HCT116 (cell line): ENCODE measurements at regions not wholly inside any gene's neighbourhood (a gene's known extent, or its start where the extent isn't known, plus 50 kb on each side); places are given as distances from the start of the nearest gene placed in this dataset.

Experiments
- ATAC-seq: fragments of 200-7000 bp; cut with Tn5 transposase; 2 replicates; pipeline ENCODE4 v1.9.1; 2020; ENCODE audit warnings: mild to moderate bottlenecking, moderate library complexity
- BruUV-seq: library from RNA; stranded (reverse); fragments of 400-500 nt; replicated peaks from 2 replicates; lab custom pipeline; 2021; lab: Mats Ljungman, UMichigan
- CTCF ChIA-PET: fragments of 300-600 bp; sonication (Branson Sonifier 250); formaldehyde crosslinking; loops from one replicate; lab custom pipeline; 2021; ENCODE audit warnings: antibody characterized with exemption; lab: Charles Lee
- POLR2A ChIA-PET: fragments of 300-600, 350-600 bp; sonication (Branson Sonifier 250); formaldehyde crosslinking; loops from one replicate; lab custom pipeline; 2021; ENCODE audit warnings: antibody characterized with exemption; lab: Charles Lee
- RAD21 ChIA-PET, 2 experiments: fragments of 300-600 bp; sonication (Branson Sonifier 250); formaldehyde crosslinking; loops; one replicate each; lab custom pipeline; 2023; ENCODE audit warnings: low total read pairs in 2 of 2; ENCODE audit not compliant: uncharacterized antibody in 2 of 2, unreplicated experiment in 2 of 2, low non-redundant PET in 1 of 2; lab: Charles Lee
- DNase-seq: peaks from one replicate; pipeline ENCODE4 v3.0.0-alpha.2; 2010; ENCODE audit warnings: low read depth, low spot score
- H2AFZ ChIP-seq: fragments of 200-600 bp; shearing (Covaris generic), sonication (generic); 2 replicates; pipeline ENCODE4 v1.6.1; 2017; ENCODE audit warnings: low read depth, mixed run types, mixed read lengths, antibody characterized with exemption, low read length; ENCODE audit not compliant: poor library complexity, severe bottlenecking
- H3K27ac ChIP-seq: 2 replicates; pipeline ENCODE4 v1.5.1; 2012; ENCODE audit warnings: low read depth, low read length
- H3K27me3 ChIP-seq: fragments of 200-600 bp; sonication (generic); 2 replicates; pipeline ENCODE4 v1.6.1; 2016; ENCODE audit warnings: mixed run types, low read length, mixed read lengths; ENCODE audit not compliant: insufficient read depth
- H3K36me3 ChIP-seq, 2 experiments: fragments of 200-500 bp in 1 of 2; fragments of 200-600 bp in 1 of 2; sonication (Bioruptor generic) in 1 of 2; sonication (generic) in 1 of 2; 2 replicates each; pipeline versions ENCODE4 v1.5.1 to v1.6.1; 2014 to 2016; ENCODE audit warnings: low read length in 2 of 2, inconsistent platforms in 1 of 2, mixed read lengths in 1 of 2, mixed run types in 1 of 2; ENCODE audit not compliant: insufficient read depth in 2 of 2, control insufficient read depth in 1 of 2
- H3K4me1 ChIP-seq, 2 experiments: fragments of 200-600 bp in 1 of 2; sonication (generic) in 1 of 2; 2 replicates each; pipeline versions ENCODE4 v1.5.1 to v1.6.1; 2012 to 2017; ENCODE audit warnings: low read length in 2 of 2, inconsistent platforms in 1 of 2, mild to moderate bottlenecking in 1 of 2, mixed read lengths in 1 of 2, mixed run types in 1 of 2, moderate library complexity in 1 of 2; ENCODE audit not compliant: insufficient read depth in 2 of 2, control insufficient read depth in 1 of 2
- H3K4me2 ChIP-seq: fragments of 200-600 bp; sonication (generic); 2 replicates; pipeline ENCODE4 v1.6.1; 2017; ENCODE audit warnings: mixed run types, low read length, mixed read lengths
- H3K4me3 ChIP-seq, 2 experiments: fragments of 200-600 bp in 1 of 2; sonication (generic) in 1 of 2; replicated peaks in 1 of 2; 2 replicates each; pipeline ENCODE4 v1.5.1; 2011 to 2016; ENCODE audit warnings: low read length in 2 of 2, control low read depth in 1 of 2, low read depth in 1 of 2, mild to moderate bottlenecking in 1 of 2, mixed read lengths in 1 of 2, mixed run types in 1 of 2
- H3K79me2 ChIP-seq: fragments of 200-600 bp; sonication (generic); 2 replicates; pipeline ENCODE4 v1.6.1; 2017; ENCODE audit warnings: mild to moderate bottlenecking, mixed run types, low read length, moderate library complexity, mixed read lengths; ENCODE audit not compliant: insufficient read depth
- H3K9ac ChIP-seq: fragments of 200-600 bp; sonication (generic); 2 replicates; pipeline ENCODE4 v1.6.1; 2016; ENCODE audit warnings: low read length, mixed read lengths
- H3K9me2 ChIP-seq: fragments of 200-600 bp; sonication (generic), shearing (Covaris generic); 2 replicates; pipeline ENCODE4 v1.6.1; 2017; ENCODE audit warnings: mixed run types, mild to moderate bottlenecking, moderate library complexity; ENCODE audit not compliant: insufficient read depth
- H3K9me3 ChIP-seq, 2 experiments: fragments of 200-500 bp in 1 of 2; fragments of 200-600 bp in 1 of 2; sonication (Bioruptor generic) in 1 of 2; sonication (generic) in 1 of 2; 2 replicates each; pipeline ENCODE4 v1.6.1; 2014 to 2017; ENCODE audit warnings: low read length in 2 of 2, mixed read lengths in 2 of 2, inconsistent platforms in 1 of 2, low read depth in 1 of 2, mild to moderate bottlenecking in 1 of 2, mixed run types in 1 of 2, moderate library complexity in 1 of 2; ENCODE audit not compliant: control insufficient read depth in 1 of 2, insufficient read depth in 1 of 2
- H4K20me1 ChIP-seq: fragments of 200-600 bp; sonication (generic), shearing (Covaris generic); 2 replicates; pipeline ENCODE4 v1.6.1; 2017; ENCODE audit warnings: mixed run types, mild to moderate bottlenecking, moderate library complexity; ENCODE audit not compliant: insufficient read depth
- ATF3 ChIP-seq: IDR thresholded peaks from 2 replicates; pipeline ENCODE4 v1.6.1; 2012
- CBX3 ChIP-seq: IDR thresholded peaks from 2 replicates; pipeline ENCODE4 v1.6.1; 2012; ENCODE audit warnings: low read depth
- CEBPB ChIP-seq: IDR thresholded peaks from 2 replicates; pipeline ENCODE4 v1.6.1; 2012; ENCODE audit warnings: low read depth
- ELF1 ChIP-seq: IDR thresholded peaks from 2 replicates; pipeline ENCODE4 v1.6.1; 2012; ENCODE audit warnings: low read depth, borderline replicate concordance
- EZH2 ChIP-seq: fragments of 200-600 bp; sonication (generic); IDR thresholded peaks from 2 replicates; pipeline ENCODE4 v1.6.1; 2017; ENCODE audit warnings: antibody characterized with exemption, mixed run types
- POLR2A ChIP-seq: IDR thresholded peaks from 2 replicates; pipeline ENCODE4 v1.7.0; 2011; ENCODE audit warnings: borderline replicate concordance; ENCODE audit not compliant: insufficient read depth, insufficient read length; ENCODE audit errors: extremely low read depth
- POLR2AphosphoS5 ChIP-seq: IDR thresholded peaks from 2 replicates; pipeline ENCODE4 v1.6.1; 2011; ENCODE audit warnings: mild to moderate bottlenecking, low read depth, low read length, moderate library complexity
- RAD21 ChIP-seq: IDR thresholded peaks from 2 replicates; pipeline ENCODE4 v1.6.1; 2012; ENCODE audit warnings: low read depth, mild to moderate bottlenecking
- REST ChIP-seq: IDR thresholded peaks from 2 replicates; pipeline ENCODE4 v1.6.1; 2012; ENCODE audit warnings: low read depth
- SIN3A ChIP-seq: IDR thresholded peaks from 2 replicates; pipeline ENCODE4 v1.6.1; 2012; ENCODE audit warnings: low read depth
- SP1 ChIP-seq: IDR thresholded peaks from 2 replicates; pipeline ENCODE4 v1.6.1; 2012; ENCODE audit warnings: low read depth
- TCF7L2 ChIP-seq: IDR thresholded peaks from 2 replicates; pipeline ENCODE4 v1.7.0; 2011; ENCODE audit warnings: borderline replicate concordance, inconsistent platforms; ENCODE audit not compliant: insufficient read depth, insufficient read length; ENCODE audit errors: extremely low read depth
- YY1 ChIP-seq: IDR thresholded peaks from 2 replicates; pipeline ENCODE4 v1.6.1; 2011; ENCODE audit warnings: low read length, low read depth, moderate library complexity, mild to moderate bottlenecking; ENCODE audit not compliant: insufficient replicate concordance; ENCODE audit errors: extremely low read depth
- intact Hi-C: fragments of 100-400 bp; cut with micrococcal nuclease; formaldehyde crosslinking; loops from 2 replicates; pipeline ENCODE4 v1.10.0; 2022
- TF ChIP-seq, protein P1 (sequence below), 3 experiments: fragments of 200-600 bp in 1 of 3; sonication (generic) in 1 of 3; IDR thresholded peaks in 2 of 3; conservative IDR thresholded peaks in 1 of 3; 2 replicates each; pipeline ENCODE4 v1.5.1; 2012 to 2017; ENCODE audit warnings: low read depth in 2 of 3, low read length in 2 of 3, antibody characterized with exemption in 1 of 3, borderline replicate concordance in 1 of 3, control low read depth in 1 of 3, mild to moderate bottlenecking in 1 of 3, mixed read lengths in 1 of 3, mixed run types in 1 of 3, moderate library complexity in 1 of 3; ENCODE audit not compliant: insufficient read depth in 1 of 3
- TF ChIP-seq, protein P2 (sequence below): IDR thresholded peaks from 2 replicates; pipeline ENCODE4 v1.6.1; 2011; ENCODE audit warnings: mild to moderate bottlenecking, low read length, moderate library complexity; ENCODE audit not compliant: insufficient replicate concordance; ENCODE audit errors: extremely low read depth

GRCh38 chr7:16028103-16028502 is 341.6 kb upstream of the MEOX2 start (continued):
- TF ChIP-seq ATF3 = no peak
- no peak for TF ChIP-seq EZH2
- no peak for TF ChIP-seq SP1
- TF ChIP-seq, protein P1, sequence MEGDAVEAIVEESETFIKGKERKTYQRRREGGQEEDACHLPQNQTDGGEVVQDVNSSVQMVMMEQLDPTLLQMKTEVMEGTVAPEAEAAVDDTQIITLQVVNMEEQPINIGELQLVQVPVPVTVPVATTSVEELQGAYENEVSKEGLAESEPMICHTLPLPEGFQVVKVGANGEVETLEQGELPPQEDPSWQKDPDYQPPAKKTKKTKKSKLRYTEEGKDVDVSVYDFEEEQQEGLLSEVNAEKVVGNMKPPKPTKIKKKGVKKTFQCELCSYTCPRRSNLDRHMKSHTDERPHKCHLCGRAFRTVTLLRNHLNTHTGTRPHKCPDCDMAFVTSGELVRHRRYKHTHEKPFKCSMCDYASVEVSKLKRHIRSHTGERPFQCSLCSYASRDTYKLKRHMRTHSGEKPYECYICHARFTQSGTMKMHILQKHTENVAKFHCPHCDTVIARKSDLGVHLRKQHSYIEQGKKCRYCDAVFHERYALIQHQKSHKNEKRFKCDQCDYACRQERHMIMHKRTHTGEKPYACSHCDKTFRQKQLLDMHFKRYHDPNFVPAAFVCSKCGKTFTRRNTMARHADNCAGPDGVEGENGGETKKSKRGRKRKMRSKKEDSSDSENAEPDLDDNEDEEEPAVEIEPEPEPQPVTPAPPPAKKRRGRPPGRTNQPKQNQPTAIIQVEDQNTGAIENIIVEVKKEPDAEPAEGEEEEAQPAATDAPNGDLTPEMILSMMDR (IDR thresholded peaks at IDR 0.05 in 2 of 3, conservative IDR thresholded peaks at IDR 0.05 in 1 of 3; ENCODE audit: borderline replicate concordance in 1 of 3, insufficient read depth in 1 of 3, low read depth in 2 of 3, low read length in 2 of 3) = no peak
- no peak for TF ChIP-seq RAD21
- TF ChIP-seq SIN3A = no peak

- TF ChIP-seq, protein P2, sequence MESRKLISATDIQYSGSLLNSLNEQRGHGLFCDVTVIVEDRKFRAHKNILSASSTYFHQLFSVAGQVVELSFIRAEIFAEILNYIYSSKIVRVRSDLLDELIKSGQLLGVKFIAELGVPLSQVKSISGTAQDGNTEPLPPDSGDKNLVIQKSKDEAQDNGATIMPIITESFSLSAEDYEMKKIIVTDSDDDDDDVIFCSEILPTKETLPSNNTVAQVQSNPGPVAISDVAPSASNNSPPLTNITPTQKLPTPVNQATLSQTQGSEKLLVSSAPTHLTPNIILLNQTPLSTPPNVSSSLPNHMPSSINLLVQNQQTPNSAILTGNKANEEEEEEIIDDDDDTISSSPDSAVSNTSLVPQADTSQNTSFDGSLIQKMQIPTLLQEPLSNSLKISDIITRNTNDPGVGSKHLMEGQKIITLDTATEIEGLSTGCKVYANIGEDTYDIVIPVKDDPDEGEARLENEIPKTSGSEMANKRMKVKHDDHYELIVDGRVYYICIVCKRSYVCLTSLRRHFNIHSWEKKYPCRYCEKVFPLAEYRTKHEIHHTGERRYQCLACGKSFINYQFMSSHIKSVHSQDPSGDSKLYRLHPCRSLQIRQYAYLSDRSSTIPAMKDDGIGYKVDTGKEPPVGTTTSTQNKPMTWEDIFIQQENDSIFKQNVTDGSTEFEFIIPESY = no peak
- TF ChIP-seq POLR2A (no peak), ELF1 (no peak), POLR2AphosphoS5 (no peak), YY1 (no peak), REST (no peak), SIN3A (no peak), CEBPB (no peak), ATF3 (no peak), RAD21 (no peak), CBX3 (no peak), TCF7L2 (no peak)
- TF ChIP-seq, all 23 proteins: peak for 0
- intact Hi-C loops = no loop called here
- H3K79me2 ChIP-seq = no peaks in the 10 kb centered on the region
- no peaks in the 10 kb centered on the region for H3K9me3 ChIP-seq
- H3K27me3 ChIP-seq = no peaks in the 10 kb centered on the region
- ChIA-PET POLR2A (no interaction called here), CTCF (no interaction called here), RAD21 (no interaction called here)
- no peaks in the 10 kb centered on the region for H3K4me1 ChIP-seq
- no peak overlapping the region for H3K4me2 ChIP-seq
- H3K9ac ChIP-seq = no peak overlapping the region
- no peaks in the 10 kb centered on the region for H4K20me1 ChIP-seq
- H3K4me3 ChIP-seq = no peak overlapping the region
- no peaks in the 10 kb centered on the region for H3K36me3 ChIP-seq
- no peak overlapping the region for H2AFZ ChIP-seq
- no peaks in the 10 kb centered on the region for H3K9me2 ChIP-seq
- ATAC-seq (no peak), DNase-seq (no peak)
- H3K27ac ChIP-seq = no peak overlapping the region
- BruUV-seq = no TSS peak
Observed at GRCh38 chr7:16027396-16027795, 340.9 kb upstream of the MEOX2 start.
